C4-2B (cell line): ENCODE measurements at regions not wholly inside any gene's neighbourhood (a gene's known extent, or its start where the extent isn't known, plus 50 kb on each side); places are given as distances from the start of the nearest gene placed in this dataset.

Source experiments
- H3K27ac ChIP-seq: fragments of 450-650 bp; 2 replicates; pipeline ENCODE4 v1.5.1; 2017
- ZFX ChIP-seq: fragments of 450-650 bp; IDR thresholded peaks from 2 replicates; pipeline ENCODE4 v1.6.1; 2017
- TF ChIP-seq, protein P1 (sequence below): fragments of 450-650 bp; conservative IDR thresholded peaks from 2 replicates; pipeline ENCODE4 v1.5.1; 2017; ENCODE audit warnings: mild to moderate bottlenecking

DNA sequence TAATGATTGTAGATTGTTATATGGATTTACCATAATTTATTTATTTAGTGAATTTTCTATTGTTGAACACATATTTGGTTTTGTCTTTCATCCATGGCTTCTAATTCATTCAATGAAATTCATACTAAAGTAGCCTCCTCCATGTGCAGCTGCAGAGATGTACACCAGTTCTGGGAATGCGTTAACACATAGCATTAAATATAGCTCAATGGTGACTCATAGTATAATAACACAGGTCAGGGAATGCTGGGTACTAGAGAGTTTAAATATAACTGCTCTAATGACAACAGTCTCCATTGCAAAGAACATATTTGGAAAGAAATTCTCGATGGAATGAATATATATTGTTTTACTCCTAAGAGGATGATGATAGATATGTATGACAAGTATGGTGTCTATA, 1190.2 kb upstream of the NRXN1 start:
- H3K27ac ChIP-seq: no peak overlapping the region
- TF ChIP-seq, protein P1, sequence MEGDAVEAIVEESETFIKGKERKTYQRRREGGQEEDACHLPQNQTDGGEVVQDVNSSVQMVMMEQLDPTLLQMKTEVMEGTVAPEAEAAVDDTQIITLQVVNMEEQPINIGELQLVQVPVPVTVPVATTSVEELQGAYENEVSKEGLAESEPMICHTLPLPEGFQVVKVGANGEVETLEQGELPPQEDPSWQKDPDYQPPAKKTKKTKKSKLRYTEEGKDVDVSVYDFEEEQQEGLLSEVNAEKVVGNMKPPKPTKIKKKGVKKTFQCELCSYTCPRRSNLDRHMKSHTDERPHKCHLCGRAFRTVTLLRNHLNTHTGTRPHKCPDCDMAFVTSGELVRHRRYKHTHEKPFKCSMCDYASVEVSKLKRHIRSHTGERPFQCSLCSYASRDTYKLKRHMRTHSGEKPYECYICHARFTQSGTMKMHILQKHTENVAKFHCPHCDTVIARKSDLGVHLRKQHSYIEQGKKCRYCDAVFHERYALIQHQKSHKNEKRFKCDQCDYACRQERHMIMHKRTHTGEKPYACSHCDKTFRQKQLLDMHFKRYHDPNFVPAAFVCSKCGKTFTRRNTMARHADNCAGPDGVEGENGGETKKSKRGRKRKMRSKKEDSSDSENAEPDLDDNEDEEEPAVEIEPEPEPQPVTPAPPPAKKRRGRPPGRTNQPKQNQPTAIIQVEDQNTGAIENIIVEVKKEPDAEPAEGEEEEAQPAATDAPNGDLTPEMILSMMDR: no peak
- TF ChIP-seq ZFX: no peak

GRCh38 chr2:52220393-52220792, 1188.5 kb upstream of the NRXN1 start:
- no peak overlapping the region for H3K27ac ChIP-seq

DNA sequence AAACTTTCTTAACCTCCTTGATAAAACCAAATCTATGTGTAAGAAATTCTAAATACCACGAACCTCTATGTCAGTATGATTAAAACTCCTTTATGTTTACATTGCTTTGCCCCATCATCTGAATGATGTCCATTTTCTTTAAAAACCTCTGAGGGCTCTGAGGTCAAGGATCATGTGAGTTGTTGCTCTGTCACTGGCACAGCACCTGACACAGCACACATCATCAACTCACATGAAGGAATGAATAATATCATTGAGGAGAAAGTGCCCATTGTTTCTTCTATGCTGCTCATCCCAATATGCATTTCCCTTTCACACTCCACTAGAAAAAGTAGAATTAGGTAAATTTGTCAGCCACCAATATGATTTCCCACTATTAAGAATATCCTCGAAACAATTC, 1178.7 kb upstream of the NRXN1 start:
- H3K27ac ChIP-seq: no peak overlapping the region
- no peak for TF ChIP-seq ZFX
- TF ChIP-seq, protein P1: no peak

More at GRCh38 chr2:52220393-52220792, 1188.5 kb upstream of the NRXN1 start:
- TF ChIP-seq ZFX: no peak
- TF ChIP-seq, protein P1: no peak

GRCh38 chr2:52210161-52210560, 1178.2 kb upstream of the NRXN1 start:
- H3K27ac ChIP-seq: no peak overlapping the region
- no peak for TF ChIP-seq ZFX
- TF ChIP-seq, protein P1: no peak

GRCh38 chr2:52194342-52194741, 1162.4 kb upstream of the NRXN1 start:
- TF ChIP-seq ZFX: no peak
- TF ChIP-seq, protein P1: no peak
- no peak overlapping the region for H3K27ac ChIP-seq

DNA sequence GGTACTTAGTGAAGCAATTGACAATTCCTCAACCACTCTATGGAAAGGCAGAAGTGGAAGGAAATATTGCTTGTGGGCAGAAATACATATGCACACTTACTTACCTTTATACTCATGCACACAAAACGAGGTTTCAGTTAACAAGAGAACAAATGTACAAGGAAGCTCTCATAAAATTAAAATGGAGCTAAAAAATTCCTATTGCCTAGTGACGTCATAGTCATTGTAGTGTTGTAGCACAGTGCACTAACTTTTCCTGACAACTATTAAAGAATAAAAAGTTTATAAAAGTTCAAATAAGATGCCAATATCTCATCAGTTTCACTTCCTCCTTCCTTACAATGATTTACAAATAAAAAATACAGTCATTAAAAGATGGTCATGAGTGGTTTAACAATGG, 1161.9 kb upstream of the NRXN1 start:
- H3K27ac ChIP-seq: no peak overlapping the region
- TF ChIP-seq ZFX: no peak
- TF ChIP-seq, protein P1: no peak

DNA sequence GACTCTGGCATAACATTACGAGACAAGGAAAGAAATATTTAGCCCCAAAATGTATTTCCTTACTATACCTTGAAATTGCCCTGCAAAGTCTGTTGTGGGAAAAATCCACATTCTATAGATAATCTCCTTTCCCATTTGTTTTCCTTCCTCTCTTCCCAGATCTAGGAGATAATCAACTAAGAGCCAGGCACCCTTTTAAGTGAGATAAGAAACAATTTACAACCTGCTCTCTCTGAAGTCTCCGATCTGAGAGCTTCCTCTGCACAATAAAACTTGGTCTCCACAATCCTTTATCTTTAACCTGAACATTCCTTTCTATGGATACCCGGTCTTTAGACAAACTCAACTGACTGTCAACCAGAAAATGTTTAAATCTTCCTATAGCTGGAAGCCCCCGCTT, 1160.7 kb upstream of the NRXN1 start:
- H3K27ac ChIP-seq: no peak overlapping the region
- TF ChIP-seq ZFX: no peak
- TF ChIP-seq, protein P1: no peak
